NK-92 treated with Interleukin-12 subunit alpha and Interleukin-12 subunit beta, amount 100 ng/mL, for 24 hours (cell line): ENCODE measurements at regions not wholly inside any gene's neighbourhood (a gene's known extent, or its start where the extent isn't known, plus 50 kb on each side); places are given as distances from the start of the nearest gene placed in this dataset.

Experiments used
- DNase-seq: peaks from one replicate; lab custom pipeline; 2025; lab: John Stamatoyannopoulos, UW

DNA sequence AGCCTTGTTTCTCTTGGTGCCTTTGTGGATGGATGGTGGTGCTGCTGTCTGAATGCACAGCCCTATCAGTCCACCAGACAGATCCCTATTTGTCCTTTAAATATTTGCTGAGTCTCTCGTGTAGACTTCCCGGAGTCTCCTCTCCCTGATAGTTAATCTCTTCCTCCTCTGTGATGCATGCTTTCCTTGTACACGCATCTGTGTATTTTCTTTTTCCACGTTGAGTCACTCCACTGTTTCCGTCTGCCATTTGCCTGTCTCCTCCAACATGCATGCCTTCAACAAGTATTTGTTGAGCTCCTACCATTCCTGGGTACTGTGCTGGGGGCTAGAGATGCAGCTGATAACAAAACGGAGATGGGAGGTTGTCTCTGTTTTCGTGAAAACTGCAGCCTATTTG, 282.6 kb downstream of the HAPSTR1 start:
- DNase-seq: no peak

DNA sequence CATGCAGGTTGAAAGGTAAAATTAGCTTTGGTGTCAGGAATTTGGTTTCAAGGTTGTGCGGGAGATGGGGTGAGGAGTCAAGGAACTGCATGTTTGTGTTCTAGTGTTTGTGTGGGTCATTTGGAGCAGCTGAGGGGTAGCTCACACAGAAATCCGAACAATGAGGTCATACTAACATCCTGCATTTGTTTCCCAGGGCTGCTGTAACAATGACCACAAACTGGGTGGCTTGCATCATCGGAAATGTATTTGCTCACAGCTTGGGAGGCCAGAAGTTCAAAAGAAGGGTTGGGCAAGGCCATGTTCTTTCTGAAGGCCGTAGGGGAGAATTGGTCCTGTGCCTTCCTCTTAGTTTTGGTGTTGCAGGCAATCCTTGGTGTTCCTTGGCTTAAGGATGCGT, 287.4 kb downstream of the HAPSTR1 start:
- peak; percentile 43 for DNase-seq

DNA sequence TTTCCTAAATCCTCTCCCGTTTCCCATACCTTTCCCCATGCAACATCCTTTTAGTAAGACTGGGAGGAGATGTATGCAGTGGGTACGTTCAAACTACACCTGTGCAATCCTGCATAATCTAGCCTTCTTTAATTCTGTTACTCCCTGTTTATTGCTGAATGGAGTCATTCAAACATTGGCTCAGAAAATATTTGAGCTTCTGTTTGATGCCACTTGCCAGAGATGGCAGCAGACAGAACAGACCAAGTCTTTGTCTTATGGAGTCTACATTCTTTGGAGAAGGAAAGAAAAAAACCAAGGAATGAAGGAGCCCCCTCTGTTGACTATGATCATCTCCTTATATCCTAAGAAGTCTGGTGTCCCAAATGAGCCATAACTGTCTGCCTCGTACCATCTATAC, 288.8 kb downstream of the HAPSTR1 start:
- DNase-seq: no peak

DNA sequence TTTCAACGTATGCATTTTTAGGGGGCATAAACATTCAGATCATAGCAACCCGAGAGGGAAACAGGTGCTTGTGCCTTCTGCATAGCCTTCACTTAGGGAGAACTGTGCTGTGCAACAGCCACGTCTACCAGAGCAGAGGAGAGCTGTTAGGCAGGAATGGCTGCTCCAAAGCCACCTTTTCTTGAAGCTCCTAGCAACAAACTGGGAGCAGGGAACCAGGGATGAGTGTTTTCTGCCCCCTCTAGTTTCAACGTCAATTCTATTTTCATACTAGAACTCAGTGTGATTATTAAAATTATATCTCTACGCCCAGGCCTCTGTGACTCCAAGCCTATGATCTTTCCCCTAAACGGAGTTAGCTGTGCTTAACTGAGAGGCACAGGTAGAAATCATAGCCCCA, 290.0 kb downstream of the HAPSTR1 start:
- DNase-seq: no peak

DNA sequence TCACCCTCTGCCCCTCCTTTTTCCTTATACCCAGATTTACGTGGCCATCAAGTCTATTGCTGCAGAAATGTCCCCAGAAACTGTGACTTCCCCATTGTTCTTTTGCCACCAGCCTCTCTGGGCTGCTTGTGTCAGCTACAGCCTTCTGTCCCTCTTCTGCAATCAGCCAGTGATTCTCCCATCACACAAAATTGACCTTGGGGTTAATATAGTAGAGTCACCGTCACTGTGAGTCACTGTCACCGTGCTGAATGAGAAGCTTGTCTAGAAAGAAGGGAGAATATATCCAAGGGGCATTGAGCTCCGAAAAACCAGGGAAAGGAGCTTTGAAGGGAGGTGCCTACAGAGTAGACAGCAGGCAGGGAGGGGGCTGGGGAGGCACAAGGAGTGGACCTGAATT, 290.5 kb downstream of the HAPSTR1 start:
- DNase-seq: no peak

DNA sequence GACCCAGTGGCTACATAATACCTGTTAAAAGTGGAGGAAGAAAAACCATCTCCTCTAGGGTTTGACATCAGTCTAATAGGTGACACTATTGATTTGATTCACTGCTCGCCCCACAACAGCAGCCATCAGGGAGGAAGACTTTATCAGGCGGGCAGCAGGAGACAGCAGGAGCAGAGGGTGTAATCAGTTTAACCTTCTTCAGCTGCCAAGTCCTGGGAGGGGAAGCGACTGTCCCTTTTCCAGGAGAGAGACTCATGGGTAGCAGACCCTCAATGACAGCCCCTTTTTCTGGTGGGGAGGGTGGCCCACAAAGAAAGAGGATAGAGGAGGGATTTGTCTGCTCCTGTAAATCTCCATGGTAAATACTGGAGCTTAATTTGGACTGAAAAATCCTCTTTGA, 291.8 kb downstream of the HAPSTR1 start:
- DNase-seq: no peak

DNA sequence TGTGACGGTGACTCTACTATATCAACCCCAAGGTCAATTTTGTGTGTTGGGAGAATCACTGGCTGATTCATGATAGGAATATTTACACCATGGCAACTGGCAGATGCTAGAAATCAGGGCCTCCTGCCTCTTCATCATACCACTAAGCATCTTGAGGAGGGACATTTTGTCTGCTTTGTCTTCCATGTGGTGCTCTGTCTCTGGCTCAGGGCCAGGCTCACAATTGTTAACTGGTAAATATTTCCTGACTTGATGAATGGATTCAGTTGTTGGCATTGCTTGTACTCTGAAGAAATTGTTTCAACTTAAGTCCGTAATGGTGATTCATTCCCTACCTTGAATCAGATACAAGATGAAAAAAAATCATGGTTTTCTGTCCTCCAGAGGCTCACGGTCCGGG, 292.7 kb downstream of the HAPSTR1 start:
- no peak for DNase-seq

DNA sequence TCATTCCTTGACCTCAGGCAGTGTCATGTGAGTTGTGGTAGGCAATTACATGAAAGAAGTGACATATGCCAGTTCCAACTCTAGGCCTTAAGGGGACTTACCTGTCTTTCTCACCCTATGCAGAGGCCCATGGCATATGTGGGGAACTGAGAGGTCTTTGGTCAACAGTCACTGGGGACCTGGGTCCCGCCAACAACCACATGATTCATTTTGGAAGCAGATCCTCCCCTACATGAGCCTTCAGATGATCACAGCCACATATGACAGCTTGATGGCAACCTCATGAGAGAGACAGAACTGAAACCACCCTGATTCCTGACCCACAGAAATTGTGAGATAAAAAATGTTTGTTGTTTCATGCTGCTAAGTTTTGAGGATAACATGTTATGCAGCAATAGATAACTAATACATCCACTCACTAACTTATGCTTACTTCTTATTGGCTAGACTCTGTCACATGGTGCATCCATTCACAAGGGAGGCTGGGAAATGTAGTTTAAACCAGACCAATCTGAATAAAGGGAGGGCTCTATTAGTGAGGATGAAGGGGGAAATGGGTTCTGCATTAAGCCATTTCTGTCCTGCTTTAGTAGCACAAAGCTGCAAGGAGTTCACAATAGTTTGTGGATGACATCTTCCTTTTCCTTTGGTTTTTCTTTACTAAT, 298.2 kb downstream of the HAPSTR1 start:
- no peak for DNase-seq

DNA sequence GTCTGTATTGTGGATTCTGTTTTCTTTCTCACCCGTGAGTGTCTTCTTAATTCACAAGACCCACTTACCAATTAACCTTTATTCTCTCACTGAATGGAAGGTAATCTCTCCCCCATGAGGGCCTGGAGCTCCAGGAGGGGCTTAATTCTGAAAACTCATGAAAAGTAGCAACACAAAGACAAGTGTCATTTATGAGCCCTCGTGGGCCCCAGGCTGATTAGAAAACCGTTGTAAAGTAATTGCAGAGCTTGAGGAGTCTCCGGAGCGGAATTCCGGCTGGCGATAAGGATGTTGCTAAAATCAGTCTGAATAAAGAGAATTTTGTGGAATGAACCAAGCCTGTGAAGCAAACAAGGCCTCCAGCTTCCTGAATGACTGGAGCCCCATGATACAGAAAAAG, 301.5 kb downstream of the HAPSTR1 start:
- DNase-seq: no peak

DNA sequence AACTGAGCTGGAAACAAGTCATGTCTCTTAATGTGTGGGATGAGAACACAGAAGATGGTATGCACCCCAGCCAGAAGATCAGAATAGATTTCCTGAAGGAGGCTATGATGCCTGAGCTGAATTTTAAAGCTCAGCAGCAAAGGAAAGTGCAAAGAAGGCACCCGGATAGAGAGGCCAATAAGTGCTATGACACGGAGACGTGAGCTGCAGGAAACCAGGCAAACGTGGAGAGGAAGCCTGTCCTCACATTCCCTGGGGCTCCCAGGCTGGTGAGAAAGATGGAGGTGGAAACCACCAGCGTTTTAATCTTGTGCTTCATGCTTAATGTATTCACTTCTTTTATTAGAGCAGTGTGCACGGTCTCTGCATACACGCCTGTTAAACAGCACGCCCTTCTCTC, 302.1 kb downstream of the HAPSTR1 start:
- no peak for DNase-seq

DNA sequence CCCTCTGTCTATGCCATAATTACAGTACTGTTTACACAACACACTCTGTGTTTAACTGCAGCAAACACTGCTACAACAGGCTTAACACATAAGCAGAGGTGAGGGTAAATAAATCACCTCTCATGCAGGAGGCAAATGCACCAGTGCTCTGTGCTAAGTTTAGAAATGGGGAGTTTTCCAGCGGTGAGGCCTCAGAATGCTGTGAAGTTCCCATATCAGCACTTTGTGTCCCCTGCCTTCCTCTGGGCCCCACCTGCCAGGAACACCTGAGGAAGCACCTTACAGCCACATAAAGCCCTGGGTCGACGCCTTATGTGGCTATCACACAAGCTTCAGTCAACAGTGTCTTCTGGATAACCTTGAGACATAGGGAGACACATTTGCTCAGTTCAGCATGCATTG, 304.5 kb downstream of the HAPSTR1 start:
- DNase-seq: no peak

DNA sequence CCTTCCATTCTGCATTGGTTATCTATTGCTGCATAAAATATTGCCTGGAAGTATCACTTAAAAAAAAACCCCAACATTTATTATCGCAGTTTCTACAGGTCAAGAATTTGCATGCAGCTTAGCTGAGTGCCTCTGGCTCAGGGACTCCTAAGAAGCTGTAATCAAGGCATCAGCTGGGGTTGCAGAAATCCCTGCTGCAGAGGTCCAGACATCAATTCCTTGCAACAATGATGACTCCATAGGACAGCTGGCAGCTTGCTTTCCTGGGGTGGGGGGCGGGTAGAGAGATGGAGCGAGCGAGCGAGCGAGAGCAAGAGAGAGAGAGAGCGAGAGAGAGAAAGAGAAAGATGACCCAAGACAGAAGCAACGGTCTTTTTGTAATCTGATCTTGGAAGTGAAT, 308.1 kb downstream of the HAPSTR1 start:
- DNase-seq: no peak

DNA sequence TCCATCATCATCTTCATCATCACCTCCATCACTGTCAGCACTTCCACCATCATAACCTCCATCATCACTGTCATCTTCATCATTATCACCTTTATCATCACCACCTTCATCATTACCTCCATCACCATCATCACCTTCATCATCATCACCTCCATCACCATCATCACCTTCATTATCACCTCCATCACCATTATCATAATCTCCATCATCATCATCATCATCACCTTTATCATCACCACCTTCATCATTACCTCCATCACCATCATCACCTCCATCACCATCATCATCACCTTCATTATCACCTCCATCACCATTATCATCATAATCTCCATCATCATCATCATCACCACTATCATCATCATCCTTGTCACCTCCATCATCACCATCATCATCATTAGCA, 309.7 kb downstream of the HAPSTR1 start:
- DNase-seq: no peak

DNA sequence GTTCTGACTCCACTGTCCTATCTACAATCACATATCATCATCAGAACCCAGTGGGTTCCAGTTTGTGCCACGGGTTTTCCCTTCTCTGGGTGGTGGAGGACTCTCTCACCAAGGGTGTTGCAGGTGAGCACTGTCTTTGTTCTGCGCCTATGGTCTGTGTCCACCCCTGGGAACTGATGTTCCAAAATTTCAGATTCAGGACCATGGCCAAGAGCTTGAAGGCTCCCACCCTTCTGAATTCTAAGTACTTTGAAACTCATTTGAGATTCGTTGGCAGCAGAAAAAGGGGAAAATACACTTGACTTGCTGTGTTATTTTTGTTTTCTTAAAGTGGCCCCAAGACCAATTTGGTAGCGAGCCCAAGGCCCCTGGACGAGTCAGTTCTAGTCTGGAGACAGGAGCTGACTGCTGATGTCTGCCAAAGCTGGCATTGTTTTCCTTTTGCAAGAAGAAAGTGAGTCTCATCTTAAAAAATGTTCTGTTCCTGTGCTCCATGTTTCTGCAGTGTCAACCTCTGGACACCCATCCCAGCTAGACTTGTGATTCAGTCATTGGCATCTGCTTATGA, 310.9 kb downstream of the HAPSTR1 start:
- no peak for DNase-seq

DNA sequence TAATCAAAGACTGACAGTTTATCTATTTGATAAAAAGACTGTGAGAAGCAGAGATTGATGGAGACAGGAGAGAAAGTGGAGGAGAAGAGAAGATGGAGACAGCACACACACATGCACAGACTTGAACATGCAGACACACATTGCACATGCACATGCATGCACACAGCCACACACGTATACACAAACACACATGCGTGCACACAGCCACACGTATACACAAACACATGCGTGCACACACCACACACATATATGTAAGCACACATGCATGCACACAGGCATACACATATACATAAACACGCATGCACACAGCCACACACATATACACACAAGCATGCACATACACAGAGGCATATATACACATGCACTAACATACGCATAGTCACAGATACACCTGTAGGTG, 313.4 kb downstream of the HAPSTR1 start:
- DNase-seq: no peak

DNA sequence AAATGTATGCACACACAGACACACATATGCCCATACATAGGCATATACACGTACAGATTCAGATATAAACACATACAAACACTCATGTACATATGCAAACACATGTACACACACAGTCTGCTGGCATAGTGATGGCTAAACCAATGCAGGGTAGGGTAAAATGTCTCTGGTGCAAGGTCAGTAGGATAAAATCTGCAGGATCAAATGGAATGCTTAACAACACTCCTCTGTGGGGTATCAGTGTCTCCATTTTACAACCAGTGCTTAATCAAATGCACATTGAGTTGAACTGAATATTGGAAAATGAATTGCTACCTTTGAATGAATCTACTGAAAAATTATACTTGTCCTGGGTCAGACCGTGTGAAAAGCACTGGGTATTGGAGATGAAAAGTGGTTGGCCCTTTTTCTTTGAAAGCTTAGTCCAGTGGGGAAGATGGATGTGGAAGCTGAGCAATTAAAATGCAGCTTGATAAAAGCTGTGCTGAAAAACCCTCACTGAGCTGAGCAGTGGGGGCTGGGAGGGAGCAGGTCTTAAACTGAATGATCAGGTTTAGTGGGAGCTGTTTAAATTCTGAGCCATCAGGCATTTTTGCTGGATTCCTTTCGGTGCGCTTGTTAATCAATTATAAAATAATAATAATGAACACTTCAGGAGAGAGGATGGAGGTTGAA, 314.7 kb downstream of the HAPSTR1 start:
- no peak for DNase-seq

DNA sequence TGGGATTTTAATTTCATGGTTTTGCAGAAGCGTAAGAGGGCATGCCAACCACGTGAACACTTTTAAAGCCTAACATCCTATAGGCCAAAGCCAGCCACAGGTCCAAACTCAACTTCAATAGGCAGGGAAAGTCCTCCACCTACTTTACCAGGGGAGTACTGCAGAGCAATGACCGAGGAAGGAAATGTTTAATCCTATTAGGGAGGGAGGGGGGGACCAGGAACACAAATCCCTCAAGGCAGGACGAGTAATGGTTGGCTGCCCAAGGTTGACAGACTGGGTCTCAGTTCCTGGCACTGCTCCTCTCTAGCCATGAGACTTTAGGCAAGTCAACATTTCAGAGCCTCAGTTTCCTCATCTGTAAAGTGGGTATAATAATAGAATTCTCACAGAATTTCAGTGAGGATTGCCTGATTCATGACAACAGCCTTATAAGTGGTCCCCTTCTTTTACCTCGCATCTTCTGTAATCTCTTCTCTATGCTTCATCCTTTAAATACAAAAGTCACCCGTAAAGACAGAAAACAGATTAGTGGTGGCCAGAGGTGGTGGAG, 315.8 kb downstream of the HAPSTR1 start:
- DNase-seq: no peak

DNA sequence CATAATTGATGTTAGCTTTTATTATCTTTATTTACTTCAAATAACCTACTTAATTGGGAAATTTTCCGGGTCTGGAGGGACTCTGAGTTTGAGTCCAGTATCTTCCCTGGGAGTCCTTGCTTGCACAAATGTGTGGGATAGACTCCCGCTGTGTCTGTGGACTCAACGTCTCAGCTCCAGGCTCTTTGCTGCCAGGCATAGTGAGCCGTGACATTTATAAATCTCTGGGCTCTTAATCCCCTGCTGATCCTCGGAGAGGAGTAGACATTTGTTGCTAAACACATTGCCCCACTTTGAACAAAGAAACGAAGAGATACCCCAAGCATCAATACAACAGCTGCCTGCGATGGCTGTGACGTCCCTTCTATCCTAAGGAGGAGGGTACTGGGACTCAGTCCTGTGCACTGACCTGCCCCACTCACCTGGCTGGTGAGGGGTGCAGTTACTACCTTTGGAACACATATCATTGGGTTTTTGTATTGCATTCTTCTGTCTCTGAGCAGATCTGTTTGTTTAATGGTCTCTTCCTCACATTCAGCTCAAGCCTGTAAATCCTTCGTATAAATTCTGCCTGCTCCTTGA, 316.9 kb downstream of the HAPSTR1 start:
- no peak for DNase-seq

DNA sequence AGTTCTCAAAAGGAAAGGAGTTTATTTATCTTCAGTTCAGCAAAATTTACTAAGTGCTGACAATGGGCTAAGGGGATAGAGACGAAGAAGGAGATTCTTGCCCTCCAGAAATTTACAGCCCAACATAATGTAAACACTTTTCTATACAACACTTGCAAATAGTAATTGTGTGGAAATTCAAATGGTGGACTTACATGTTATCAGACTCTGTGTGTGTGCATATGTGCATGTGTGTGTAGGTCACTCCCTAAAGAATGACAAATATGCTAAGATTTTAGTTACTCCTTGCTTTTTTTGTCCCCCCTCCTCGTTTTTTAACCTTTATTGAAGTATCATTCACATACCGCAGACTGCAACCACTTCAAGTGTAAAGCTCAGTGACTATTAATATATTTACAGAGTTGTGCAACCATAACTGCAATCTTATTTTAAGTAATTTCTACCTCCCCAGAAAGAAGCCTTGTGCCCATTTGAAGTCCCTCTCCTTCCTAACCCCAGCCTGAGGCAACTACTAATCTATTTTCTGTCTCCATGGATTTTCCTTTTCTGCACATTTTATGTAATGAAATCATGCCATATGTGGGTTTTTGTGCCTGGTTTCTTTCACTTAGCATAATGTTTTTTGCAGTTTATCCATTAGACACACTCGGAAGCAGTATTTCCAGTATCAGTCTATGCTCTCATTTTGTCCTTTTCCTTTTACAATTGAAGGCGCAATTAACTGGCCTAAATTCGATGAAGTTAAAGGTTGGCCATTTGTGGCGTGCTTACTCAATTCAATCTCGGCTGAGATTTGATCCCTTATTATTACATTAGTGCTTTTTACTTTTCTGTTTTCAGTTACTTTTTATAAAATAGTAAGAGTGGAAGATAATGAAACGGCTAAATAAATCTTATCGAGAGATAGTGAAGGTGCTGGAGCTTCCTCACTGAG, 318.4 kb downstream of the HAPSTR1 start:
- no peak for DNase-seq

DNA sequence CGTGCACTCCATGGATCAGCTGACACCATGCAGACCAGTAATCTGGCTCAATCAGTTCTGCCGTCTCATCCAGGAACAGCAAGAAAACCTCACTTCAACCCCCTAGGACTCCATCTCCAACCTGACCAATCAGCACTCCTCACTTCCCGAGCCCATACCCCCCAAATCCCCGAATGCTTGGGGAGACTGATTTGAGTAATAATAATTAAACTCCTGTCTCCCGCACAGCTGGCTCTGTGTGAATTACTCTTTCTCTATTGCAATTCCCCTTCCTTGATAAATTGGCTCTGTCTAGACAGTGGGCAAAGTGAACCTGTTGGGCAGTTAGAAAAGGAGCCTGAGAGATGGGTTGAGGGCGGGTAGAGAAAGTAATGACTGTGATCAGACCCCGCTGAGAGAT, 320.0 kb downstream of the HAPSTR1 start:
- no peak for DNase-seq

DNA sequence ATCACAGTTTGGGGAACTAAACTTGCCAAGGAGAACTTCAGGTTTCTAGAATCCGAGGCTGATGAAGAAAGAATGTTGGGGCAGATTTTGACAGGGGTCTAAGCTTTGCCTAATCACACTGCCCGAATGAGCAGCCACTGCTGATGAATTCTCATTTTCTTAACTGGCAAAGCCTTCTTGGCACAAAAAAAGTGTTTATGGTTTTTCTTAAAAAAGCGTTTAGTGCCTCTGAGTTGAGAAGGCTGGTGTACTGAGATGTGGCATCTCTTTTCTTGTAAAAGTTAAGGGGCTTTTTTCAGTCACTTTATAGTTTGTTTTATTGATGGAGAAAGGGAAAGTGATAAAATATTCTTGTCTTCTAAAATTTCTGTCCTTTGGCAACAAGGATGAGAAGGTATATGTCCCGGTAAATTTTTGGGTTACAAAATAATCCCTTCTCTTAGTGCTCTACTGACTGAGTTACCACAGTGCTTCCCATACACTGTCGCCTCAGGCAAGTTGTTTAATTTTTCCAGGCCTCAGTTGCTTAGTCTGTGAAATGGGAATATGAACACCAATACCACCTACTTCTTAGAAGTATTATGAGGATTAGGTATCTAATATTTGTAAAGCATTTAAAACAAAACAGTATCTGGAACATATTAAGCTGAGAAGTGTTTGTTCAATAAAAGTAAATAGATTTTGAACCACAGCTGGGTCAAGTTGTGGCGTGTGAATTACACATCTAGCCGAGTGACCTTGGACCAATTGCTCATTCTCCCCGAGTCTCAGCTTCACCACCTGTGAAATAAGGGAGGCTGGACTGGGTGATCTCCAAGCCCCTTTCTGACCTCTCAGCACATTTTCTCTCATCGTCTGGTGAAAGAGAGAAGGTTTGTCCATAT, 320.8 kb downstream of the HAPSTR1 start:
- DNase-seq: no peak
